Uterus (tissue), 3 donors: ENCODE measurements at regions not wholly inside any gene's neighbourhood (a gene's known extent, or its start where the extent isn't known, plus 50 kb on each side); places are given as distances from the start of the nearest gene placed in this dataset.
"Not testable (repeated sequence)": the region's sequence is repeated elsewhere in the genome, so short reads cannot be mapped to it uniquely, and the experiment has no call there.

Experiments used
- DNase-seq, 2 donors: peaks; one replicate each; pipeline ENCODE4 v3.0.0-alpha.2; 2019 to 2020
- H3K27ac ChIP-seq, 2 donors: fragments of 200-600 bp; sonication (generic); 1 replicate in 1 of 2; 2 replicates in 1 of 2; pipeline ENCODE4 v1.5.1; 2016 to 2018
- H3K27me3 ChIP-seq, 2 donors: fragments of 200-600 bp; sonication (generic); one replicate each; pipeline ENCODE4 v1.5.1; 2018 to 2019; ENCODE audit warnings: control low read depth in 1 of 2
- H3K36me3 ChIP-seq, 2 donors: fragments of 200-600 bp; sonication (generic); one replicate each; pipeline ENCODE4 v1.5.1; 2019; ENCODE audit warnings: control low read depth in 1 of 2
- H3K4me1 ChIP-seq, 2 donors: fragments of 200-600 bp; sonication (generic); one replicate each; pipeline ENCODE4 v1.5.1; 2018 to 2019; ENCODE audit warnings: control low read depth in 1 of 2
- H3K4me3 ChIP-seq, 2 donors: fragments of 200-600 bp; sonication (generic); 1 replicate in 1 of 2; 2 replicates in 1 of 2; pipeline ENCODE4 v1.5.1; 2018 to 2019; ENCODE audit warnings: mild to moderate bottlenecking in 1 of 2
- H3K9me3 ChIP-seq, 2 donors: fragments of 200-600 bp; sonication (generic); one replicate each; pipeline ENCODE4 v1.5.1; 2019; ENCODE audit warnings: control low read depth in 1 of 2
- POLR2A ChIP-seq, 2 donors: fragments of 450-650 bp; IDR thresholded peaks; one replicate each; pipeline ENCODE4 v1.6.1; 2016; ENCODE audit warnings: antibody characterized with exemption in 2 of 2, mild to moderate bottlenecking in 1 of 2, moderate library complexity in 1 of 2
- intact Hi-C: fragments of 100-400 bp; cut with DNase I; formaldehyde crosslinking; loops from one replicate; pipeline ENCODE4 v1.15.1; 2023; ENCODE audit warnings: low total_unique reads
- TF ChIP-seq, protein P1 (sequence below), 4 experiments: fragments of 200-600 bp in 2 of 4; fragments of 450-650 bp in 2 of 4; sonication (generic) in 2 of 4; IDR thresholded peaks; one replicate each; pipeline ENCODE4 v1.5.1; 2016 to 2019; ENCODE audit warnings: antibody characterized with exemption in 4 of 4, mild to moderate bottlenecking in 2 of 4, moderate library complexity in 1 of 4
- donor health status: DM: yes; HTN: yes; CAD: no.

DNA sequence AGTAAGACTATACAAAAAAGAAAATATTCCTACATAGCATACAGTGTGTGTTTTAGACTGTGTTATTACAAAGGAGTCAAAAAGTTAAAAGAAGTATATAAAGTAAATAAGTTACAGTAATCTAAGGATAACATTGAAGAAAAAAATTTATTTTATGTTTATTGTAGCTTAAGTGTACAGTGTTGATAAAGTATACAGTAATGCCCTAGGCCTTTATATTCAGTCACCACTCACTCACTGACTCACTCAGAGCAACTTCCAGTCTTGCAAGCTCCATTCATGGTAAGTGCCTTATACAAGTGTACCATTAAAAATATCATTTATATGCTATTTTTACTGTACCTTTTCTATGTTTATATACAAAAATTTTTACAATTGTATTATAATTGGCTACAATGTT, 220.1 kb downstream of the BCHE start:
- Histone ChIP-seq H3K4me3 (no peak overlapping the region), H3K36me3 (no peaks in the 10 kb centered on the region), H3K27ac (no peak overlapping the region), H3K4me1 (no peaks in the 10 kb centered on the region), H3K9me3 (no peaks in the 10 kb centered on the region), H3K27me3 (no peaks in the 10 kb centered on the region)
- intact Hi-C loops, result no loop called here
- no peak for DNase-seq
- TF ChIP-seq POLR2A (IDR thresholded peaks at IDR 0.05), result no peak
- TF ChIP-seq, protein P1, sequence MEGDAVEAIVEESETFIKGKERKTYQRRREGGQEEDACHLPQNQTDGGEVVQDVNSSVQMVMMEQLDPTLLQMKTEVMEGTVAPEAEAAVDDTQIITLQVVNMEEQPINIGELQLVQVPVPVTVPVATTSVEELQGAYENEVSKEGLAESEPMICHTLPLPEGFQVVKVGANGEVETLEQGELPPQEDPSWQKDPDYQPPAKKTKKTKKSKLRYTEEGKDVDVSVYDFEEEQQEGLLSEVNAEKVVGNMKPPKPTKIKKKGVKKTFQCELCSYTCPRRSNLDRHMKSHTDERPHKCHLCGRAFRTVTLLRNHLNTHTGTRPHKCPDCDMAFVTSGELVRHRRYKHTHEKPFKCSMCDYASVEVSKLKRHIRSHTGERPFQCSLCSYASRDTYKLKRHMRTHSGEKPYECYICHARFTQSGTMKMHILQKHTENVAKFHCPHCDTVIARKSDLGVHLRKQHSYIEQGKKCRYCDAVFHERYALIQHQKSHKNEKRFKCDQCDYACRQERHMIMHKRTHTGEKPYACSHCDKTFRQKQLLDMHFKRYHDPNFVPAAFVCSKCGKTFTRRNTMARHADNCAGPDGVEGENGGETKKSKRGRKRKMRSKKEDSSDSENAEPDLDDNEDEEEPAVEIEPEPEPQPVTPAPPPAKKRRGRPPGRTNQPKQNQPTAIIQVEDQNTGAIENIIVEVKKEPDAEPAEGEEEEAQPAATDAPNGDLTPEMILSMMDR (IDR thresholded peaks at IDR 0.05), result no peak

DNA sequence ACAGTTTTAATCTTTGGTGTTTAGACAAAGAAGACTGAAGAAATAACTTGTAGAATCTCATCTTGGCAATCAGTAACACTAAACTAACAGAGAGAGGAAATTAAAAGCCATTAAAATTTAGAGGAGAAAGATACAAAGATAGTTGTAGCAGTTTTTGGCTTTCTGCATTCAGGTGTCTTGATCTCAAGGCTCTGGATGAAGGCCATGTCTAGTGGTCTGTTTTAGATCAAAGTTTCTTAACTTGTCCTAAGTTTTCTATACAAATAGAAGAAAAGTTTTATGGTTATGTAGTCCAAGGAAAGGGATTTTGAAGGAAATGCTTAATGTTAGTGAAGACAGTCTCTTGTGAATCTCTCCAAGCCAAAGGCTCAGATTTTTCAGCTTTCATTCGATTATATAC, 222.9 kb downstream of the BCHE start:
- TF ChIP-seq, protein P1 (IDR thresholded peaks at IDR 0.05), result no peak
- Histone ChIP-seq H3K27ac (no peak overlapping the region), H3K4me3 (no peak overlapping the region), H3K27me3 (no peaks in the 10 kb centered on the region), H3K4me1 (no peaks in the 10 kb centered on the region), H3K36me3 (no peaks in the 10 kb centered on the region), H3K9me3 (no peaks in the 10 kb centered on the region)
- intact Hi-C loops, result no loop called here
- peak in 1 of 2 donors; percentile 36 for DNase-seq

DNA sequence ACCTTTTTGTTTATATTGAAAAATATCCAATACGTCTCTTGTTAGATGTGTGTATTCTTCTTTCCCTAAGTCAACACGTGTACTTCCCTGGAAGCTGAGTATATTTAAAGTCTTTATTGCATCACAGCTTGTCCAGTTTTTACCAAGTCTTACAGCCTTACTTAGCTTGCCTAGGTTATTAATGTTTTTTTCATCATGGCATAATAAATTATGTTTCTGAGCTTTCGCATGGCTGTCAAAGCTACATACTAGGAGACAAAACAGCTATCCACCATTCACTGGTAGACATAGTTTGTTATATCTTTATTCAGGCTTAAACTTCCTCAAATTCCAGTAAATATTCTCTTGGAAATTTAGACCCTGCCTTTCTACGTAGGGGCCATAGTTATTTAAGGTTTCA, 224.2 kb downstream of the BCHE start:
- H3K27me3 ChIP-seq, result no peaks in the 10 kb centered on the region
- DNase-seq, result no peak
- peak overlapping the region in 1 of 2 donors; percentile 2 for H3K27ac ChIP-seq
- no peak overlapping the region for H3K4me3 ChIP-seq
- H3K4me1 ChIP-seq, result no peaks in the 10 kb centered on the region
- no peaks in the 10 kb centered on the region for H3K9me3 ChIP-seq
- intact Hi-C loops, result no loop called here
- no peaks in the 10 kb centered on the region for H3K36me3 ChIP-seq
- no peak for TF ChIP-seq POLR2A (IDR thresholded peaks at IDR 0.05)
- TF ChIP-seq, protein P1 (IDR thresholded peaks at IDR 0.05), result no peak

DNA sequence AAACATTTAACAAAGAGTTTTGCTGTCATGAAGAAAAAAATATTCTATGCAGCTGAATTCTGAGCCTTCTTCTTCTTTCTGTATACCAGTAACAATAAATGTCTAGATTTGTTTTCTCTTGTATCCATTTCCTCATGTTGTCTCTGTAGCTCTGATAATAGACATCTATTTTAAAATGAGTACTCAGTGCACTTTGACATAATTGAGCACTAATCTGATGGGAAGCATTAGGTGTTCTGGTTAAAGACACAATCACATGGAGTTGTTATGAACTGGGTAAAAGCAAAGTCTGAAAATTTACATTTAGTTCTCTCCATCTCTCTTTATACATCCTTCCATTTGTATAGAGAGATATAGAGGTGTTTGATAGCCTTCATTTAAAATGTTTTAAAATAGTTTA, 230.0 kb downstream of the BCHE start:
- DNase-seq, result no peak
- no peaks in the 10 kb centered on the region for H3K36me3 ChIP-seq
- no peak for TF ChIP-seq POLR2A (IDR thresholded peaks at IDR 0.05)
- TF ChIP-seq, protein P1 (IDR thresholded peaks at IDR 0.05), result no peak
- no peaks in the 10 kb centered on the region for H3K27me3 ChIP-seq
- intact Hi-C loops, result no loop called here
- no peaks in the 10 kb centered on the region for H3K4me1 ChIP-seq
- H3K4me3 ChIP-seq, result no peak overlapping the region
- H3K27ac ChIP-seq, result no peak overlapping the region
- no peaks in the 10 kb centered on the region for H3K9me3 ChIP-seq

DNA sequence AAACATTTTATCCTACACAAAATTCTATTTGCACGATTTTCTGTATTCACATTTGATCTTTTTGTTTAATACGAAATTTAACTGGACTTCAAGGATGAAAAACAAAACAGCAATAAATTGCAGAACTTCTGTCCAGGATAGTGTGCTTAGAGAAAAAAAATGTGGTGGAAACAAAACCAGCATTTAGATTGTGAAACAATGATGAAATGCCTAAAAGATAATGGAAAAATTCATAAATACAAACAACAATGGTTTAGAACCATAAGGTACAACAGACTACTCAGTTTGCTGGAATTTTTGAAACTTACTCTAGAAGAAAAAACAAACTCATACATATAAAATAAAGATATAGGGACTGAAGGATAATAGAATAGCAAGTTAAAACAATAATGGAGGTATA, 234.0 kb downstream of the BCHE start:
- TF ChIP-seq POLR2A (IDR thresholded peaks at IDR 0.05), result no peak
- TF ChIP-seq, protein P1 (IDR thresholded peaks at IDR 0.05), result no peak
- no peak for DNase-seq
- Histone ChIP-seq H3K36me3 (no peaks in the 10 kb centered on the region), H3K27ac (no peak overlapping the region), H3K9me3 (no peaks in the 10 kb centered on the region), H3K27me3 (no peaks in the 10 kb centered on the region), H3K4me3 (no peak overlapping the region), H3K4me1 (no peaks in the 10 kb centered on the region)
- intact Hi-C loops, result no loop called here

DNA sequence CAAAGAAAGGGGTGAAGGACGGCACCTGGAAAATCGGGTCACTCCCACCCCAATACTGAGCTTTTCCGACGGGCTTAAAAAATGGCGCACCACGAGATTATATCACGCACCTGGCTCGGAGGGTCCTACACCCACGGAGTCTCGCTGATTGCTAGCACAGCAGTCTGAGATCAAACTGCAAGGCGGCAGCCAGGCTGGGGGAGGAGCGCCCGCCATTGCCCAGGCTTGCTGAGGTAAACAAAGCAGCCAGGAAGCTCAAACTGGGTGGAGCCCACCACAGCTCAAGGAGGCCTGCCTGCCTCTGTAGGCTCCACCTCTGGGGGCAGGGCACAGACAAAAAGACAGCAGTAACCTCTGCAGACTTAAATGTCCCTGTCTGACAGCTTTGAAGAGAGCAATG, 264.7 kb downstream of the BCHE start:
- H3K4me1 ChIP-seq, H3K36me3 ChIP-seq, H3K27ac ChIP-seq, intact Hi-C loops, H3K9me3 ChIP-seq, H3K4me3 ChIP-seq, DNase-seq, H3K27me3 ChIP-seq: not testable (repeated sequence)
